GM18519 (cell line): ENCODE measurements at regions not wholly inside any gene's neighbourhood (a gene's known extent, or its start where the extent isn't known, plus 50 kb on each side); places are given as distances from the start of the nearest gene placed in this dataset.

Experiments used
- ATAC-seq: cut with Tn5 transposase; IDR thresholded peaks from one replicate; pipeline ENCODE4 v1.9.1; 2021; ENCODE audit warnings: mild to moderate bottlenecking, moderate library complexity; ENCODE audit not compliant: unreplicated experiment, low FRiP score

DNA sequence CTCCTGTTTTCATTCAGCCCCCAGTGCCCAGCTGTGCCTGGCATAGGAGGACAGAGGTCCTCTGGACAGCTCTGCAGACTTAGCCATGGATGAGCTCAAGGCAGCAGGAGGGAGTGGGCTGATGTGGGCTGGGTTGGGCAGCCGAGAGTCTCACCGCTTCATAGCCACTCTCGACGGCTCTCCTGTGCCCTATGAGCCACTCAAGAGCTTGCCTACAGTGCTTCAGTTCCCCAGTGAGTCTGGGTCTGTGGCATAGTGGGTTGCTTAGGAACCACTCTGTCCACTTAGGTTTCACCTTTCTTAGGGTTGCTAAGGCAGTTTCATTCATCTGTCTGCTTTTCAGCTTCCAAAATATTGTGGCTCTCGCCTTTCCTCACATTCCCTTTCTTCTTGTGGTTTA lies 296.8 kb downstream of the ICE1 start:
- ATAC-seq: no peak

DNA sequence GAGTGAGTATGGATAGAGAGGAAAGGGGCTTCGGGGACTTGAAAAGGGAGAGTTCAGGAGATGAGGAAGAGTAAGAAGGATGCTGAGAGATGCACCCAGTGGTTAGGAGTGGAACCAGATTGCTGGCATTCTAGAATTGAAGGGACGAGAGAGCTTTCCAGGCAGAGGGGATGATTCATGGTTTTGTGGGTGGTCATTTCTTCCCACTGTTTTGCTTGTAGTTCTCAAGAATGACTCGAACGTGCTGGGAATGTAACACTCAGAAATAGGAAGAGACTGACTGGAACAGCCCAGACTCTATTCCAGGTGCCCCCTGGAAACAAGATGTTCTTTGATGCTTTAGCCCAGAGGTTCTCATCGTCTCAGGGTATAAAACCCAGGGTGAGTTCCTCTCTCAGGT lies 294.2 kb downstream of the ICE1 start:
- ATAC-seq: no peak

DNA sequence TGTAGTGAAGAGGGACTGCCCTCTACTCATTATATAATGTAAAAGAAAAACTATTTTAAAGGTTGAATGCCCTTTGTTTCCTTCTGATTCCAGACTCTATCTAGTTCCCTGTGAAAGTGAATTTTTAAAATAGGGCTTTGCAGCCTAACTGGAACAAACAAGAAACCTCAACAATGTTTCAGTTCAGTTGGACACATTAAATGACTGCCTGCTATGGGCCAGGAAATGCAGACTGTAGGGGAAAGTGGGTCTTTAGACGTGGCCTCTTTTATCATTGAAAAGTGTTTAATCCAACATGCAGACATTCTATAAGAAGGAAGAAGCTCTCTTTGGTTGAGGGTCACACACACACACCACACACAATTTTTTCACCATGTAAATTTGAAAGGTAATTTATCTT lies 289.1 kb downstream of the ICE1 start:
- ATAC-seq: no peak

DNA sequence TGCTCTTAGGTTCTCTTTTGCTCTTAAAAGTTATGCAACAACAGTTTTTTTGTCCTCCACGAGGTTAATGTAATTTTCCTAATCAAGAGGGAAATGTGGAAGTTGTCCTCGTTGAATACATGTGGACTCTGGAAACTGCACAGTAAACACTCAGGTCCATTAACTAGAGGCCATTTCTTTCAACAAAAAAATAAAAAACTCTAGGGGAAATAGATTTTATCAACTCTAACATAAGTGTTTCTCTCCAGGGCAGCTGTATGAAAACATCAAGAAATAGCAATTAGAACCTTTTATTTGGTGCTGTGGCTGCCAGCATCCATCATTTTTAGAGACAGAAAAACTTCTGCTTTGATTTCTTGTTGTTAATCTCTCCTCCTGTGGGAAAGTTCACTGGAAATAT lies 288.6 kb downstream of the ICE1 start:
- no peak for ATAC-seq

DNA sequence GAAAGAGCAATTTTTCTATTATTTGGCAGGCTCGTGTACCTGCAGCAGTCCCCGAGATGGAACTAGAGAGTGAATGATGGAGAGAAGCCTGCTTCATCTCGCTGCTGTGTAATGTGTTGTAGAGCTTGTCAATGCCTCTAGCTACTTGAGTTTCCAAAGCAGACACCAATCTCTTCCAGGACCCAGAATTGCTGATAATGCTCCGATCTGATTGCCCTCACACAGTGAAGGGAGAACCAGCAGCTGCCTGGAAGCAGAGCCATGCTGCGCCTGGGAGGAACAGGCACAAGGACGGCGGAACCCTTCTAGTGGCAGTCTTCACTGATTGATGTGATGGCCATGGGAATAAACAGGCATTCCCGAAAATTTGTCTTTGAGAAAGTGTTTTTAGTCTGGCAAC lies 288.0 kb downstream of the ICE1 start:
- ATAC-seq: no peak

DNA sequence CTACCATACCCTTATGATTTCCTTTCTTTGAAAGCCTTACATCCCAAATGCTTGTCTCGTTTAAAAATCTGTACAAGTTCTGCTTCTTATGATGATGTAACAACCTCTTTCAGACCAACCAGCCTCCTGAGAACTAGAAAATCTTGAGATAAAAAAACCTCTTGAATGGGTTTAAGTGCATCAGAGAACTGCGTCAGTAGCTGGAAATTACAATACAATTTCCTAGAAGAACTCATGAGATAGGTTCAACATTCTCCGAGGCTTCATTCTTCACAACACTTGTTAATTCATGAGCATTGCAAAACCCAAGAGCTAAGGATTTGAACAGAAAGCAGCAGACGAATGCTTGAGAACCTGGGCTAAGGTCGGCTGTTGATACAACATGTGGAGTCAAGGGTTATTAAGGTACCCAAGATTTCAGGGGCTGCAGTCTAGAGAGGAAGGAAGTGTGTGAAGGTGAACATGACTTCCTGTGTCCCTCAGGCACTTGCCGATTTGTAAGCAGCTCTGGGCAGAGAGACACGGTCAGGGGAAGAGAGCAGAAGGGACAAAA lies 286.0 kb downstream of the ICE1 start:
- ATAC-seq: no peak

DNA sequence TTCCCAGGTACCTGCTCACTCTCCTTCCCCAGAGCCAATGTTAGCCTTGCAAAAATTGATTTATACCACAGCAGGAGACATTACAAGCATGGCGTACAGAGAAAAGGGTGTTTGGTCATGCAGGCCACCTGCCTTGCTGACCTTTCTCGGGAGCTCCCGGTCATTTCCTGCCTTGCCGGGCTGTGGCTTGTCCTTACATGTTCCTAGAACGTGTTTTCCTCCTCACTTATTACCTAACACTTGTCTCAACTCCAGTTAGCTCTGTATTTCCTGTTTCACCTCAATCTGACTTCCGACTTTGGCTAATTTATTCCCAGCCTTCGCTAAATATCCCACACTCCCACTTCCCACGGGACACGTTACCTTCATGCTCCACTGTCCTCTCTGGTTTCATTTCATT lies 282.5 kb downstream of the ICE1 start:
- no peak for ATAC-seq

DNA sequence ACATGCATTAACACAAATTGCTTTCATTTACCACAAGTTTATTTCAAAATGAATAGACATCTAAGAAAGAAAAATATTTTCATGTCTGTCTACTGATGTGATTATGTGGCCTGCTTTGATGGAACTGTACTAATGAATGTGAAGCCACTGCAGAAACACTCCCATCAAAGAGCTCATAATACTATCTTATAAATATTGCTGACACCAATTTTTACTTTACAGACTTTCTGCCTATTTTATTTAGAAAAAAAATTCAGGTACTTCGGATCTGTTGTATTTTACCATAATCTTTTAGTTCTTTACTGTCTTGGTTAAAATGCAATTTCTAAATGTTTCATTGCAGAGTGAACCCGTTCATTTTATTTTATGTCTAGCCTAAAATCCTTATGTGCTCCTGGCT lies 281.9 kb downstream of the ICE1 start:
- ATAC-seq: no peak

DNA sequence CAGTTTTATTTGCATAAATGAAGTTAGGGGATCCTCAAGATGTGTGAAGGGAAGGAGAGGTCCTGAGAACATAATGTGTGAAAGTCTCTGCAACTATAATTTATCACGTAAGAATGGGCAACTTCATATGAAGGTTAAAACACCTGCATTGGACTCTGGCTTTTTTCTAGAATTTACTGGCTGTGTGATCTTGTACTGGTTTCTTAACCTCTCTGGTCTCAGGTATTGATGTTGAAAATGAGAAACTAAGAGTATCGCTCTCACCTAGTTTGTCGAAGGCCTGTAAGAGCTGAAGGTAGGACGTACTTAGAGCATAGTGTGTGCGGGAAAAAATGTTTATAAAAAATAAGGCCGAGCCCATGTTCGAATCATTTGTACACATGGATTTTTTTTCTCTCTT lies 280.5 kb downstream of the ICE1 start:
- ATAC-seq: no peak

DNA sequence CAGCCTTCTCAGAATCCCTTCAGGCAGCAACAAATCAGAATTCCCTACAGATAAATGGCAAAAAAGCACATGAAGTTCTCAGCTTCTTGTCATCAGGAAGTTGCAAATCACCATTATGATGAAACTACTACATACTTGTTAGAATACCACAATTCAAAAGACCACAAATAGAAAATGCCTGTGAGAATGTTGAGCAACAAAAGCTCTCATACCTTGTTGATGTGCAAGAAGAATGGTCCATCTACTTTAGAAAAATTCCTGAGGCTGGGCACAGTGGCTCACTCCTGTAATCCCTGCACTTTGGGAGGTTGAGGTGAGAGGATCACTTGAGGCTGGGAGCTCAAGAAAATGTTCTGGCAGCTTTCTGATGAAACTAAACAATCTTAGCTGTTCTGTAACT lies 278.1 kb downstream of the ICE1 start:
- no peak for ATAC-seq

DNA sequence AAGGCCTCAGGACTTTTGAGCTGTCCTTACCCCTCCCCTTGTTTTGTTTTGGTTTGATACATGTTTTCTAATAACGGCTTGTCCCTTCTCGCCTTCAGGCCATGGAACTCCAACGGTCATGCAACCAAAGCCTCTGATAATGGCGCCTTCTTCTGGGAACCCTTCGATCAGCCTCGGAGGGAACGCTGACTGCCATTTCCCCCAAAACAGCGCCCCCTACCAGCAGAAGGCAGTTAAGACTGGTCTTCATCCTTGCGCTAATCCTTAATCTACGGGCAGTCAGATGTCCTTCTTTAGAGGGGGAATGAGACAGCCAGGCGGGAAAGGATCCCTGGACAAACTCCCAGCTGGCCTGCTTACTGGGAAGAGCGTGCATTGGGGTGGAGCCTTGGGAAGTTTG lies 276.6 kb downstream of the ICE1 start:
- ATAC-seq: no peak

DNA sequence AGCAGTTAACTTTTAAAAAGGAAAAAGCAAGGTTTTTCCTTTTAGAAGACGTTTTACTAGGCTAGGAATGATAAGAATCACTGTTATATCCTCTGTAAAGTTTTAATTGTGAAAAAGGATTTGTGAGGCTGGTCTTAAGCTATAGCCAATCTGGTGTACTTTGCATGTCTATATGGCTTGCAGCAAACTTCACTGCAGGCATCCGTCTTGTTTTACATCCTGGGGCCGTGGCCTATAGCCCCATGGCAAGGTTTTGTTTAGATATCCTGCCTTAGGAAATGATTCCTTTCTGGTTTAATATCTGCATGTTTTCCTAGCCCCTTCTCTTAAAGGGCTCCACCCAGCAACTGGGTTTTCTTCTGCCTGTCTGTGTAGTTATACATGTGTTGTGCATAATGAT lies 272.8 kb downstream of the ICE1 start:
- ATAC-seq: no peak

DNA sequence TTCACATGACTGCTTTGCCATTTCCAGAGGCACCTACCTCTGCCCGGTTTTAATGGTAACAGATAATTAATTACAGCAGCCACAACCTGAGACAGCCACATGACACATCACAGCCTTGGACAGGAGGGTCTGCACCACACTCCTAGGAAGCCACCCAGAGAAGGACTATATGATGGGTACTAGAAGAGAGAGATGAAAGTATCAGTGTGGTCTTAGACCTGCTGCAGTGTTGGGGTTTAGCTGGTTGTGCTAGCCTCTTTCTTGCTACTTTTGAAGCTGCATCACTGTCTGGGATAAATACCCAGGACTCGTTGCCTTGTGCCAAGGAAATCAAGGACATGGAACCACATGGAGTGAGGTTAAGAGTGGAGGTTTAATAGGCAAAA lies 266.4 kb downstream of the ICE1 start:
- no peak for ATAC-seq

DNA sequence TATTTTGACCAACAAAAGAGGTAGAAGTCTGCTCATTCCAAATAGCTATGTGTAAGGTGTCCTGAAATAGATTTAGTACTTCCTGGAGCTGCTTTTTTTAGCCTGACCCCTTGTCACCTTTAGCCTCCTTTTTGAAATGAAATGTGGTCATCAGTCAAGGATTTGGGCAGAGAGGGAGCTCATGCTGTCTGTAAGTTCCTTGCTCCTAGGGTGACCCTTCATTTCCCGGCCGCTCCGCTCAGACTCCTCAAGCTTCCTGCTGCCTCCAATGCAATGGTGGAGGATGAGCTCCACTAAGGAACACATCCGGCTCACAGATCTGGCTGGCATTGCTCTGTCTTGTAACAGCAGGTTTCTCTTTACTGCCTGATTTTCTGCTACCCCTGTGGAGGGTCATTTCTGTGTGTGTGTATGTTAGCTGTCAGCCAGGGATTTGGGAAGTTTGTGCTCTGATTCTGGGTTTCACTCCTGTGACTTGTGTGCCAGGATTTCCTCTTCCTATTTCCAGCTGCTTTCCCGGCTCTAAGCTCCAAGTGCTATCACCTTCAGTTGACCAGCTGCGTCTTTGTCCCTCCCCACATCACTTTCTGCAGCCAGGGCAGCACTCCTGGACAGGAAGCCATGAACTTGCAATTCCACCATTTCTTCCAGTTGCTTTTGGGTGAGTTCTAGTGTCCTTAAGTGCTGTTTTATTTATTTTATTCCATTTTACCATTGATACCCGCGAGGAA lies 265.9 kb downstream of the ICE1 start:
- no peak for ATAC-seq

DNA sequence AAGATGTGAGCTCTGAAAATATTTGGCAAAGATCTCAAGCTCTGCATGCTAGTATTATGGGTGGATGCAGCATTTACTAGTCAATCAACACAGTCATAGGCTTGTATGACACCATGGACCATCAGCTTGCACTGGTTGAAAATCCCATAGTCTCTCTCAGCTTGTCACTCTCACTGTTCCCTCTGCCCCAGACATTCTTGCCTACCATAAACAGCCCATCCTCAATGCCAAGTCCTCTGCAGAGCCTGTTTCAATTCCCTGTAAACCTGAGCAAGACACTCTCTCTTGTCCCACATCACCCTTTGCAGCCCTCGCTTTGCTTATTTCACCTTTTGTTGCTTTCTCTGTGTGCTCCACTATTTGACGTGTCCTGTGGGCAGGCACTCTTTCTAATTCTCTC lies 264.6 kb downstream of the ICE1 start:
- ATAC-seq: no peak

DNA sequence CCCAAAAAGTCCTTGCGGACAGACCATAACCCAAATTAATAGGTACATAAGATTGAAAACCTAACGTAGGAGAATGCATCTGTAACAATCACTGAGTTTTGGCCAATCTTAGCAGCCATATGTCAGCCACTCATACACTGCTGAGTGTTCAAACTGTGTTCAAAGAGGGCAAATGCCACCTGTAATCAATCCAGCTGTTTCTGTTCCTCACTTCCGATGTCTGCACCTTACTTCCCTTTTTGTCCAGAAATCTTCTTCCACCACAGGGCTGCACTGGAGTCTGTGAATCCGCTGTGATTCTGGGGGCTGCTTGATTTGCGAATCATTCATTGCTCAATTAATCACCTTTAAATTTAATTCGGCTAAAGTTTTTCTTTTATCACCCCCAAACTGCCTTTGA lies 263.9 kb downstream of the ICE1 start:
- ATAC-seq: no peak

DNA sequence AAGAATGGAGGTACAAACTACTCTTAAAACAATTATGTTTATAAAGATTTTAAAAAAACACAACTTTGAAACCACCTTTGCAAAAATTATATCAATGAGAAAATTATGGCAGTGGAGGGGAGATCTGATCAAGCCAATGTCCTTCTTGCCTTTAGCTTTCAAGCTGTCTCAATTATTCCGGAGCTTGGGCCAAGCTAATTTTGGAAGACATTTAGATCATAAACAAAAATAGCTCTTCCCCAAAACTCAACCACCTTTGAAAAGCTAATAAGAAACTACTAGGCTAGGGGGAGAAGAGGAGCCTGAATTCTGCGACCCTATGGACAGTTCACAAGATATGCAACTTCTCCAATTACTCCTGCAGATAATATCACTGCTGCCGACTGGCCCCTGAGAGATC lies 263.3 kb downstream of the ICE1 start:
- ATAC-seq: no peak

DNA sequence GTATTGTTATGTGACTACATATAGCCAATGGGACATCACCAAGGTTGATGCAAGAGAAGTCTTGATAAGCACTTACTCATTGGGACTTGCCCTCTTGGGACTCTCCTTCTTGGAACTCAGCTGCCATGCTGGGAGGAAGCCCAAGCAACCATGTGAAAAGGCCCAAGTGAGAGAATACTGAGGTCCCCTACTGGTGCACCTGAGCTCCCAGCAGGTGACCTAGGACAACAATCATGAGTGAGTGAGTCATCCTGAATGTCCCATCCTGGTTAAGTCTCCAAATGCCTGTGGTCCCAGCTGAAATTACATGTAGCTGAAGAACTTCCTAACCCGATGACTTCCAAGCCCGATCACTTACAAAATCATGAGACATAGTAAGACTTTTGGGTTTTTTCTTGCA lies 260.7 kb downstream of the ICE1 start:
- no peak for ATAC-seq

DNA sequence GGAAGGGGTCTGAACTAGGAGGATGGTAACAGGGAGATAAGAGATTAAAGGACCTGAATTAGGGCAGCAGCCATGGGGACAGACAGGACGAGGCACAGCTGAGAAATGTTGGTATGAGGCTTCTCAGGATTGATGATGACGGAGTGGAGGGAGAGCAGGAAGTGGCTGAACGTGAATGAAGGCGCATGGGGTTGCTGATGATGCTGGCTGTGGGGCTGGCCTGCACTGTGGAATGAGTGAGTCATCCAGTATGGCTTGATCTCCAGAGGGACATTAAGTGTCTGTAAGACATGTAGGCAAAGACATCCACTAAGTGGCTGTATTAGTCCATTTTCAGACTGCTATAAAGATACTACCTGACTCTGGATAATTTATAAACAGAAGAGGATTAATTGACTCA lies 256.4 kb downstream of the ICE1 start:
- ATAC-seq: no peak

DNA sequence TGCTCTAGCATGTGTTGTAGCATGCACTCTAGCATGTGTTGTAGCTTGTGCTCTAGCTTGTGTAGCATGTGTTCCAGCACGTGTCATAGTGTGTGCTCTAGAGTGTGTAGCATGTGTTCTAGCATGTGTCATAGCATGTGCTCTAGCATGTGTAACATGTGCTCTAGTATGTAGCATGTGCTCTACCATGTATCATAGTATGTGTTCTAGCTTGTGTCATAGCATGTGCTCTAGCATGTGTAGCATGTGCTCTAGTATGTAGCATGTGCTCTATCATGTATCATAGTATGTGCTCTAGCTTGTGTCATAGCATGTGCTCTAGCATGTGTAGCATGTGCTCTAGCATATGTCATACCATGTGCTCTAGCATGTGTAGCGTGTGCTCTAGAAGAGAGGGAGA lies 255.3 kb downstream of the ICE1 start:
- no peak for ATAC-seq

DNA sequence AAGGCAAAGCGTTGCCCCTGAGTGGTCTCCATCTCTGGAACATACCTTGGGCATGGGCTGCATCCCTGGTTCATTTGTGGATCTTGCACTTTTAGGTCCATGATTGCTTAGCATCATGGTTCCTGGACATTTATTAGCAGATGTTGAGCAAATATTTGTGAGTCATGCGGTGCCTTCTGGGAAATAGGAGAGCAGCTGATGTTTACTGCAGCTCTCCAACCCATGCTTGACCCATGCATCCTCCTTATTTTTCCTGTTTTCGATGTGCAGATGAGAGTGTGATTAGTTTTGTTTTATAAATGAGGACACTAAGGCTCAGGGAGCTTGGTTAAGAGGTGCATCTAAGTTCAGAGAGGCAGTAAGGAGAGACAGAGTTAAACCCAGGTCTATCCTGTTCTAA lies 253.7 kb downstream of the ICE1 start:
- no peak for ATAC-seq

DNA sequence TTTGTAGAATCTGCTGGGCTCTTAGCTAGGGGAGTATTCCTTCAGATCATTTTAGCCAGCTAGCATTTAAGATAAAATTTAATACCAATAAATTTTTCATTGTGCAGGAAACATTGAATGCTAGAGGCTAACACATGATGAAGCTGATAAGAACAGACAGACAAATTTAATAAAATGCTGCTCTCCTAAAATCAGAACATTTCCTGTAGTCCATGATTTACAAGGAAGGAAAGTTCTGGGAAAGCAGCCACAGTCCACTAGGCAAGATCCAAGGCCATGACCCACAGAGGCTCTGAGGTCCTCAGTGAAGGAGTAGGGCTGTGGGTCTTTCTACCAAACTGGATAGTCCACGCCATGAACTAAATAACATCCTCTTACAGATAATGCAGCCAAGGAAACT lies 253.0 kb downstream of the ICE1 start:
- ATAC-seq: no peak

DNA sequence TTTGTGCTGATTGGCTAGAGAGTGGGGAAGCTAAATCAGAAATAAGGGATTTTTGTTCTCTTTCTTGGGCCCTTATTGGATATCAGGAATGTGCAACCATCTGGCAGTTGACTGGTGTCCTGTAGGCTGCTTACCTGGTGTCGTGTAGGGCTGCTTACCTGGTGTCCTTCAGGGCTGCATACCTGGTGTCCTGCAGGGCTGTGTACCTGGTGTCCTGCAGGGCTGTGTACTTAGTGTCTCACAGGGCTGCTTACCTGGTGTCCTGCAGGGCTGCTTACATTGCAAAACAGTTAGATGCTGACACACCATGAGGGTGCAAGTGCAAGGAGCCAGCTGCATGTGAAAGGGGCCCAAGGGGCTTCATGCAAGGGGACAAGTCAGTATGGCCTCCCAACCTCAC lies 249.3 kb downstream of the ICE1 start:
- no peak for ATAC-seq
